ENCODE measurements at regions not wholly inside any gene's neighbourhood (a gene's known extent, or its start where the extent isn't known, plus 50 kb on each side); places are given as distances from the start of the nearest gene placed in this dataset.
"Not testable (repeated sequence)": the region's sequence is repeated elsewhere in the genome, so short reads cannot be mapped to it uniquely, and the experiment has no call there.

- no peak for DNase-seq (ENCODE audit: low spot score)
- no peaks in the 10 kb centered on the region for H3K36me3 ChIP-seq (replicated peaks; ENCODE audit: insufficient read depth, low read depth)
- no peaks in the 10 kb centered on the region for H3K9me2 ChIP-seq (replicated peaks; ENCODE audit: insufficient read depth)
- H3K27ac ChIP-seq, result no peak overlapping the region
- no peak overlapping the region for H3K4me2 ChIP-seq
- H3K4me3 ChIP-seq, result no peak overlapping the region
- H3K79me2 ChIP-seq, result no peaks in the 10 kb centered on the region
- H4K20me1 ChIP-seq (ENCODE audit: insufficient read depth, poor library complexity, severe bottlenecking), result no peaks in the 10 kb centered on the region
- TF ChIP-seq EZH2 (IDR thresholded peaks at IDR 0.05; ENCODE audit: borderline replicate concordance) (no peak), CTCF (IDR thresholded peaks at IDR 0.05; ENCODE audit: poor library complexity) (no peak), EZH2phosphoT487 (IDR thresholded peaks at IDR 0.05; ENCODE audit: low read depth, severe bottlenecking, unreplicated experiment) (no peak)
- no peaks in the 10 kb centered on the region for H3K27me3 ChIP-seq
- no peaks in the 10 kb centered on the region for H3K4me1 ChIP-seq (ENCODE audit: insufficient read depth)
- no peak overlapping the region for H2AFZ ChIP-seq
- 59% methylated on average over 4 of the region's 4 CpGs for WGBS (ENCODE audit: low lambda C conversion rate, missing lambda C conversion rate)
- H3K9me3 ChIP-seq (ENCODE audit: low read depth), result no peaks in the 10 kb centered on the region
These were observed 141.4 kb upstream of the MON1B start for GRCh38 chr16:77049577-77049976.

- H3K9me3 ChIP-seq (ENCODE audit: low read depth); H3K27ac ChIP-seq; H3K4me1 ChIP-seq (ENCODE audit: insufficient read depth); H3K27me3 ChIP-seq; H3K9me2 ChIP-seq (replicated peaks; ENCODE audit: insufficient read depth); H3K36me3 ChIP-seq (replicated peaks; ENCODE audit: insufficient read depth, low read depth); H3K4me2 ChIP-seq; H3K79me2 ChIP-seq; DNase-seq (ENCODE audit: low spot score); H3K4me3 ChIP-seq; H2AFZ ChIP-seq; H4K20me1 ChIP-seq (ENCODE audit: insufficient read depth, poor library complexity, severe bottlenecking): not testable (repeated sequence)
These were observed 134.4 kb upstream of the MON1B start for GRCh38 chr16:77056597-77056996.

GRCh38 chr16:77057161-77057774 is 133.7 kb upstream of the MON1B start:
- H3K36me3 ChIP-seq (replicated peaks; ENCODE audit: insufficient read depth, low read depth), result no peaks in the 10 kb centered on the region
- H3K4me2 ChIP-seq, result no peak overlapping the region
- peaks cover 7% of the 10 kb centered on the region for H3K4me1 ChIP-seq (ENCODE audit: insufficient read depth)
- TF ChIP-seq EZH2phosphoT487 (IDR thresholded peaks at IDR 0.05; ENCODE audit: low read depth, severe bottlenecking, unreplicated experiment) (no peak), CTCF (IDR thresholded peaks at IDR 0.05; ENCODE audit: poor library complexity) (no peak), EZH2 (IDR thresholded peaks at IDR 0.05; ENCODE audit: borderline replicate concordance) (no peak)
- no peak for DNase-seq (ENCODE audit: low spot score)
- no peaks in the 10 kb centered on the region for H4K20me1 ChIP-seq (ENCODE audit: insufficient read depth, poor library complexity, severe bottlenecking)
- H3K79me2 ChIP-seq, result no peaks in the 10 kb centered on the region
- no peaks in the 10 kb centered on the region for H3K9me3 ChIP-seq (ENCODE audit: low read depth)
- H3K4me3 ChIP-seq, result no peak overlapping the region
- 56% methylated on average over 7 of the region's 7 CpGs for WGBS (ENCODE audit: low lambda C conversion rate, missing lambda C conversion rate)
- no peak overlapping the region for H3K27ac ChIP-seq
- no peak overlapping the region for H2AFZ ChIP-seq
- no peaks in the 10 kb centered on the region for H3K27me3 ChIP-seq
- no peaks in the 10 kb centered on the region for H3K9me2 ChIP-seq (replicated peaks; ENCODE audit: insufficient read depth)

GRCh38 chr16:77059446-77059845 is 131.5 kb upstream of the MON1B start:
- no peaks in the 10 kb centered on the region for H3K9me3 ChIP-seq (ENCODE audit: low read depth)
- no peak overlapping the region for H2AFZ ChIP-seq
- no peaks in the 10 kb centered on the region for H3K79me2 ChIP-seq
- H3K4me3 ChIP-seq, result no peak overlapping the region
- no peaks in the 10 kb centered on the region for H3K27me3 ChIP-seq
- H3K9me2 ChIP-seq (replicated peaks; ENCODE audit: insufficient read depth), result no peaks in the 10 kb centered on the region
- no peak overlapping the region for H3K27ac ChIP-seq
- TF ChIP-seq CTCF (IDR thresholded peaks at IDR 0.05; ENCODE audit: poor library complexity) (no peak), EZH2phosphoT487 (IDR thresholded peaks at IDR 0.05; ENCODE audit: low read depth, severe bottlenecking, unreplicated experiment) (no peak), EZH2 (IDR thresholded peaks at IDR 0.05; ENCODE audit: borderline replicate concordance) (no peak)
- no peaks in the 10 kb centered on the region for H4K20me1 ChIP-seq (ENCODE audit: insufficient read depth, poor library complexity, severe bottlenecking)
- H3K4me2 ChIP-seq, result no peak overlapping the region
- H3K36me3 ChIP-seq (replicated peaks; ENCODE audit: insufficient read depth, low read depth), result no peaks in the 10 kb centered on the region
- DNase-seq (ENCODE audit: low spot score), result peak; percentile 26
- peaks cover 20% of the 10 kb centered on the region for H3K4me1 ChIP-seq (ENCODE audit: insufficient read depth)

All from hepatocyte (in vitro differentiated cells).